NCI-H69 (cell line): ENCODE measurements at regions not wholly inside any gene's neighbourhood (a gene's known extent, or its start where the extent isn't known, plus 50 kb on each side); places are given as distances from the start of the nearest gene placed in this dataset.
"Not testable (repeated sequence)": the region's sequence is repeated elsewhere in the genome, so short reads cannot be mapped to it uniquely, and the experiment has no call there.

Experiments
- DNase-seq: peaks from one replicate; lab custom pipeline; 2025; lab: John Stamatoyannopoulos, UW

GRCh38 chr5:163569284-163569683 is 63.9 kb downstream of the MAT2B start:
- DNase-seq, result peak; percentile 85

GRCh38 chr5:163571744-163572143 is 66.3 kb downstream of the MAT2B start:
- no peak for DNase-seq

- peak; percentile 34 for DNase-seq
Measured at GRCh38 chr5:163574472-163575440, 69.3 kb downstream of the MAT2B start.

GRCh38 chr5:163578652-163579051 is 73.2 kb downstream of the MAT2B start:
- DNase-seq, result peak; percentile 27

GRCh38 chr5:163579729-163580128 is 74.3 kb downstream of the MAT2B start:
- DNase-seq, result no peak

- peak; percentile 90 for DNase-seq
Measured at GRCh38 chr5:163580516-163580915, 75.1 kb downstream of the MAT2B start.

- not testable (repeated sequence) for DNase-seq
Measured at GRCh38 chr5:163583491-163584153, 78.2 kb downstream of the MAT2B start.

GRCh38 chr5:163585206-163585605 is 79.8 kb downstream of the MAT2B start:
- DNase-seq, result no peak

GRCh38 chr5:163586531-163586956 is 81.1 kb downstream of the MAT2B start:
- no peak for DNase-seq

- DNase-seq, result no peak
Measured at GRCh38 chr5:163594951-163595350, 89.5 kb downstream of the MAT2B start.

- DNase-seq, result peak; percentile 80
Measured at GRCh38 chr5:163595932-163596607, 90.7 kb downstream of the MAT2B start.

- peak; percentile 71 for DNase-seq
Measured at GRCh38 chr5:163596608-163597315, 91.3 kb downstream of the MAT2B start.

- peak; percentile 12 for DNase-seq
Measured at GRCh38 chr5:163604013-163604412, 98.6 kb downstream of the MAT2B start.

- DNase-seq, result no peak
Measured at GRCh38 chr5:163607256-163607655, 101.8 kb downstream of the MAT2B start.

- DNase-seq, result no peak
Measured at GRCh38 chr5:163608621-163609020, 103.2 kb downstream of the MAT2B start.

- DNase-seq, result no peak
Measured at GRCh38 chr5:163609910-163610309, 104.5 kb downstream of the MAT2B start.

- DNase-seq, result peak; percentile 90
Measured at GRCh38 chr5:163612358-163613149, 107.1 kb downstream of the MAT2B start.

- no peak for DNase-seq
Measured at GRCh38 chr5:163613150-163613442, 107.7 kb downstream of the MAT2B start.

GRCh38 chr5:163614787-163615186 is 109.4 kb downstream of the MAT2B start:
- DNase-seq, result no peak

- no peak for DNase-seq
Measured at GRCh38 chr5:163619273-163619934, 114.0 kb downstream of the MAT2B start.

GRCh38 chr5:163619951-163620350 is 114.5 kb downstream of the MAT2B start:
- DNase-seq, result peak; percentile 94
